ENCODE measurements at regions not wholly inside any gene's neighbourhood (a gene's known extent, or its start where the extent isn't known, plus 50 kb on each side); places are given as distances from the start of the nearest gene placed in this dataset.
A peak's percentile ranks its signal among the peaks of the same experiment; 100 is the strongest.

GRCh38 chr1:221397141-221397540 is 344.7 kb downstream of the DUSP10 start:
- DNase-seq (ENCODE audit: low read depth in 2 of 3, low spot score in 2 of 3), result no peak

GRCh38 chr1:221397606-221398005 is 344.3 kb downstream of the DUSP10 start:
- DNase-seq (ENCODE audit: low read depth in 2 of 3, low spot score in 2 of 3), result no peak

GRCh38 chr1:221405146-221405545 is 336.7 kb downstream of the DUSP10 start:
- DNase-seq (ENCODE audit: low read depth in 2 of 3, low spot score in 2 of 3), result no peak

- DNase-seq (ENCODE audit: low read depth in 2 of 3, low spot score in 2 of 3), result no peak
Measured at GRCh38 chr1:221408117-221408803, 333.6 kb downstream of the DUSP10 start.

- DNase-seq (ENCODE audit: low read depth in 2 of 3, low spot score in 2 of 3), result no peak
Measured at GRCh38 chr1:221411283-221411682, 330.6 kb downstream of the DUSP10 start.

GRCh38 chr1:221414772-221415539 is 326.9 kb downstream of the DUSP10 start:
- DNase-seq (ENCODE audit: low read depth in 2 of 3, low spot score in 2 of 3), result no peak

GRCh38 chr1:221415651-221416050 is 326.2 kb downstream of the DUSP10 start:
- DNase-seq (ENCODE audit: low read depth in 2 of 3, low spot score in 2 of 3), result no peak

- DNase-seq (ENCODE audit: low read depth in 2 of 3, low spot score in 2 of 3), result no peak
Measured at GRCh38 chr1:221416142-221416541, 325.7 kb downstream of the DUSP10 start.

- DNase-seq (ENCODE audit: low read depth in 2 of 3, low spot score in 2 of 3), result no peak
Measured at GRCh38 chr1:221416723-221417122, 325.2 kb downstream of the DUSP10 start.

GRCh38 chr1:221418346-221418745 is 323.5 kb downstream of the DUSP10 start:
- no peak for DNase-seq (ENCODE audit: low read depth in 2 of 3, low spot score in 2 of 3)

- no peak for DNase-seq (ENCODE audit: low read depth in 2 of 3, low spot score in 2 of 3)
Measured at GRCh38 chr1:221419513-221420095, 322.3 kb downstream of the DUSP10 start.

- DNase-seq (ENCODE audit: low read depth in 2 of 3, low spot score in 2 of 3), result no peak
Measured at GRCh38 chr1:221429264-221429663, 312.6 kb downstream of the DUSP10 start.

GRCh38 chr1:221430152-221430960 is 311.5 kb downstream of the DUSP10 start:
- DNase-seq (ENCODE audit: low read depth in 2 of 3, low spot score in 2 of 3), result no peak

- DNase-seq (ENCODE audit: low read depth in 2 of 3, low spot score in 2 of 3), result peak in 1 of 3 donors; percentile 13
Measured at GRCh38 chr1:221431068-221431651, 310.7 kb downstream of the DUSP10 start.

- DNase-seq (ENCODE audit: low read depth in 2 of 3, low spot score in 2 of 3), result no peak
Measured at GRCh38 chr1:221431961-221432360, 309.9 kb downstream of the DUSP10 start.

- DNase-seq (ENCODE audit: low read depth in 2 of 3, low spot score in 2 of 3), result peak in 2 of 3 donors; percentile 41 to 64
Measured at GRCh38 chr1:221435504-221435904, 306.4 kb downstream of the DUSP10 start.

GRCh38 chr1:221437171-221437570 is 304.7 kb downstream of the DUSP10 start:
- no peak for DNase-seq (ENCODE audit: low read depth in 2 of 3, low spot score in 2 of 3)

- DNase-seq (ENCODE audit: low read depth in 2 of 3, low spot score in 2 of 3), result no peak
Measured at GRCh38 chr1:221437926-221438325, 304.0 kb downstream of the DUSP10 start.

- DNase-seq (ENCODE audit: low read depth in 2 of 3, low spot score in 2 of 3), result peak in 2 of 3 donors; percentile 31 to 53
Measured at GRCh38 chr1:221439008-221439746, 302.7 kb downstream of the DUSP10 start.
